HEK293 (cell line): ENCODE measurements at regions not wholly inside any gene's neighbourhood (a gene's known extent, or its start where the extent isn't known, plus 50 kb on each side); places are given as distances from the start of the nearest gene placed in this dataset.

Experiments used
- CTCF ChIA-PET: fragments of 350-600 bp; formaldehyde crosslinking; extraction: SDS; loops from one replicate; lab custom pipeline; 2021; ENCODE audit warnings: antibody characterized with exemption; lab: Yijun Ruan, JAX
- POLR2A ChIA-PET: fragments of 300-600 bp; formaldehyde crosslinking; extraction: SDS; loops from one replicate; lab custom pipeline; 2020; ENCODE audit warnings: antibody characterized with exemption, inconsistent platforms; lab: Yijun Ruan, JAX
- H3K27ac ChIP-seq: fragments of 200-500 bp; sonication (Bioruptor generic); 2 replicates; pipeline ENCODE4 v1.5.1; 2014; ENCODE audit warnings: low read depth, low read length, control low read depth, inconsistent platforms; ENCODE audit errors: extremely low read depth
- H3K36me3 ChIP-seq, 2 experiments: fragments of 200-500 bp in 1 of 2; sonication (Bioruptor generic) in 1 of 2; 1 replicate in 1 of 2; 2 replicates in 1 of 2; pipeline ENCODE4 v1.5.1; 2014 to 2017; ENCODE audit warnings: inconsistent platforms in 2 of 2, low read length in 2 of 2; ENCODE audit not compliant: control insufficient read depth in 2 of 2, insufficient read depth in 1 of 2
- H3K4me1 ChIP-seq: fragments of 200-500 bp; sonication (Bioruptor generic); 2 replicates; pipeline ENCODE4 v1.5.1; 2014; ENCODE audit warnings: mild to moderate bottlenecking, low read length, inconsistent platforms; ENCODE audit not compliant: control insufficient read depth, insufficient read depth
- H3K4me3 ChIP-seq: 2 replicates; pipeline ENCODE4 v1.5.1; 2011; ENCODE audit warnings: low read depth, mild to moderate bottlenecking, control low read depth, low read length, moderate library complexity
- H3K9me3 ChIP-seq: fragments of 200-500 bp; sonication (Bioruptor generic); 2 replicates; pipeline ENCODE4 v1.5.1; 2014; ENCODE audit warnings: low read depth, low read length, inconsistent platforms; ENCODE audit not compliant: control insufficient read depth, insufficient read depth
- SP3 ChIP-seq: fragments of 450-650 bp; formaldehyde crosslinking; IDR thresholded peaks from 2 replicates; pipeline ENCODE4 v1.5.1; 2016; ENCODE audit warnings: missing biosample characterization, missing genetic modification characterization
- ZNF155 ChIP-seq: fragments of 450-650 bp; formaldehyde crosslinking; IDR thresholded peaks from 2 replicates; pipeline ENCODE4 v1.5.1; 2016; ENCODE audit warnings: missing biosample characterization, missing genetic modification characterization
- ZNF274 ChIP-seq, 2 experiments: fragments of 200-500 bp in 1 of 2; fragments of 450-650 bp in 1 of 2; sonication (Bioruptor generic) in 1 of 2; formaldehyde crosslinking in 1 of 2; IDR thresholded peaks; 2 replicates each; pipeline versions ENCODE4 v1.5.1 to v1.6.1; 2014 to 2016; ENCODE audit warnings: borderline replicate concordance in 1 of 2, inconsistent platforms in 1 of 2, low read length in 1 of 2, missing biosample characterization in 1 of 2, missing genetic modification characterization in 1 of 2
- ZNF302 ChIP-seq: fragments of 450-650 bp; formaldehyde crosslinking; IDR thresholded peaks from 2 replicates; pipeline ENCODE4 v1.5.1; 2016; ENCODE audit warnings: missing biosample characterization, missing genetic modification characterization, low read depth
- ZNF311 ChIP-seq: fragments of 450-650 bp; formaldehyde crosslinking; IDR thresholded peaks from 2 replicates; pipeline ENCODE4 v1.5.1; 2017; ENCODE audit warnings: missing biosample characterization, missing genetic modification characterization, borderline replicate concordance
- ZNF350 ChIP-seq: fragments of 450-650 bp; formaldehyde crosslinking; IDR thresholded peaks from 2 replicates; pipeline ENCODE4 v1.5.0; 2017; ENCODE audit warnings: missing biosample characterization, mild to moderate bottlenecking, missing genetic modification characterization
- ZNF37A ChIP-seq: fragments of 450-650 bp; IDR thresholded peaks from 2 replicates; pipeline ENCODE4 v1.5.1; 2018; ENCODE audit warnings: missing biosample characterization, missing genetic modification characterization
- ZNF391 ChIP-seq: fragments of 450-650 bp; formaldehyde crosslinking; IDR thresholded peaks from 2 replicates; pipeline ENCODE4 v1.5.1; 2016; ENCODE audit warnings: low read depth, missing biosample characterization, missing genetic modification characterization, borderline replicate concordance
- ZNF510 ChIP-seq: fragments of 450-650 bp; formaldehyde crosslinking; IDR thresholded peaks from 2 replicates; pipeline ENCODE4 v1.5.1; 2018; ENCODE audit warnings: mild to moderate bottlenecking, missing genetic modification characterization, missing biosample characterization; ENCODE audit not compliant: insufficient replicate concordance
- ZNF670 ChIP-seq: fragments of 450-650 bp; formaldehyde crosslinking; IDR thresholded peaks from 2 replicates; pipeline ENCODE4 v1.5.1; 2016; ENCODE audit warnings: missing biosample characterization, missing genetic modification characterization, low read depth
- ZNF768 ChIP-seq: fragments of 450-650 bp; formaldehyde crosslinking; IDR thresholded peaks from 2 replicates; pipeline ENCODE4 v1.5.1; 2018; ENCODE audit warnings: missing biosample characterization, mild to moderate bottlenecking, missing genetic modification characterization
- TF ChIP-seq, protein P1 (sequence below): fragments of 450-650 bp; formaldehyde crosslinking; conservative IDR thresholded peaks from 2 replicates; pipeline ENCODE4 v1.5.1; 2016; ENCODE audit warnings: low read depth, missing biosample characterization, missing genetic modification characterization
- TF ChIP-seq, protein P2 (sequence below): fragments of 450-650 bp; formaldehyde crosslinking; IDR thresholded peaks from 2 replicates; pipeline ENCODE4 v1.5.1; 2016; ENCODE audit warnings: missing biosample characterization, missing genetic modification characterization
- TF ChIP-seq, protein P3 (sequence below): fragments of 450-650 bp; formaldehyde crosslinking; IDR thresholded peaks from 2 replicates; pipeline ENCODE4 v1.5.1; 2017; ENCODE audit warnings: missing biosample characterization, missing genetic modification characterization
- TF ChIP-seq, protein P4 (sequence below): fragments of 450-650 bp; formaldehyde crosslinking; IDR thresholded peaks from 2 replicates; pipeline ENCODE4 v1.5.1; 2016; ENCODE audit warnings: missing biosample characterization, missing genetic modification characterization

GRCh38 chrX:13468096-13468495, 101.3 kb upstream of the EGFL6 start (continued):
- TF ChIP-seq, protein P1, sequence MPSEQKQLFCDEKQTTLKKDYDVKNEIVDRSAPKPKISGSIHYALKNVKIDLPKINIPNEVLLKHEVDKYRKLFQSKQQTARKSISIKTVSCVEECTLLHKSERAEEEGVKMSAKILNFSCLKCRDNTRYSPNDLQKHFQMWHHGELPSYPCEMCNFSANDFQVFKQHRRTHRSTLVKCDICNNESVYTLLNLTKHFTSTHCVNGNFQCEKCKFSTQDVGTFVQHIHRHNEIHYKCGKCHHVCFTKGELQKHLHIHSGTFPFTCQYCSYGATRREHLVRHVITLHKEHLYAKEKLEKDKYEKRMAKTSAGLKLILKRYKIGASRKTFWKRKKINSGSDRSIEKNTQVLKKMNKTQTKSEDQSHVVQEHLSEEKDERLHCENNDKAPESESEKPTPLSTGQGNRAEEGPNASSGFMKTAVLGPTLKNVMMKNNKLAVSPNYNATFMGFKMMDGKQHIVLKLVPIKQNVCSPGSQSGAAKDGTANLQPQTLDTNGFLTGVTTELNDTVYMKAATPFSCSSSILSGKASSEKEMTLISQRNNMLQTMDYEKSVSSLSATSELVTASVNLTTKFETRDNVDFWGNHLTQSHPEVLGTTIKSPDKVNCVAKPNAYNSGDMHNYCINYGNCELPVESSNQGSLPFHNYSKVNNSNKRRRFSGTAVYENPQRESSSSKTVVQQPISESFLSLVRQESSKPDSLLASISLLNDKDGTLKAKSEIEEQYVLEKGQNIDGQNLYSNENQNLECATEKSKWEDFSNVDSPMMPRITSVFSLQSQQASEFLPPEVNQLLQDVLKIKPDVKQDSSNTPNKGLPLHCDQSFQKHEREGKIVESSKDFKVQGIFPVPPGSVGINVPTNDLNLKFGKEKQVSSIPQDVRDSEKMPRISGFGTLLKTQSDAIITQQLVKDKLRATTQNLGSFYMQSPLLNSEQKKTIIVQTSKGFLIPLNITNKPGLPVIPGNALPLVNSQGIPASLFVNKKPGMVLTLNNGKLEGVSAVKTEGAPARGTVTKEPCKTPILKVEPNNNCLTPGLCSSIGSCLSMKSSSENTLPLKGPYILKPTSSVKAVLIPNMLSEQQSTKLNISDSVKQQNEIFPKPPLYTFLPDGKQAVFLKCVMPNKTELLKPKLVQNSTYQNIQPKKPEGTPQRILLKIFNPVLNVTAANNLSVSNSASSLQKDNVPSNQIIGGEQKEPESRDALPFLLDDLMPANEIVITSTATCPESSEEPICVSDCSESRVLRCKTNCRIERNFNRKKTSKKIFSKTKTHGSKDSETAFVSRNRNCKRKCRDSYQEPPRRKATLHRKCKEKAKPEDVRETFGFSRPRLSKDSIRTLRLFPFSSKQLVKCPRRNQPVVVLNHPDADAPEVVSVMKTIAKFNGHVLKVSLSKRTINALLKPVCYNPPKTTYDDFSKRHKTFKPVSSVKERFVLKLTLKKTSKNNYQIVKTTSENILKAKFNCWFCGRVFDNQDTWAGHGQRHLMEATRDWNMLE (tag by site-specific recombination), result no peak

GRCh38 chrX:13467243-13467642, 102.2 kb upstream of the EGFL6 start:
- CTCF ChIA-PET, result interaction anchor here (0.5 to 1.9 kb wide), 4 partner anchors 15 to 518 kb away, joined by 3 to 13 read pairs (median 4); no protein-coding TSS in a partner anchor
- H3K9me3 ChIP-seq, result no peaks in the 10 kb centered on the region; the same call in 1 of the 2 replicates
- H3K4me3 ChIP-seq, result no peak overlapping the region
- POLR2A ChIA-PET, result interaction anchor here (0.5 kb wide), 1 partner anchor 452 kb away, joined by 6 read pairs; no protein-coding TSS in a partner anchor
- H3K4me1 ChIP-seq, result no peaks in the 10 kb centered on the region
- H3K27ac ChIP-seq, result no peak overlapping the region
- no peaks in the 10 kb centered on the region for H3K36me3 ChIP-seq
- TF ChIP-seq, protein P2, sequence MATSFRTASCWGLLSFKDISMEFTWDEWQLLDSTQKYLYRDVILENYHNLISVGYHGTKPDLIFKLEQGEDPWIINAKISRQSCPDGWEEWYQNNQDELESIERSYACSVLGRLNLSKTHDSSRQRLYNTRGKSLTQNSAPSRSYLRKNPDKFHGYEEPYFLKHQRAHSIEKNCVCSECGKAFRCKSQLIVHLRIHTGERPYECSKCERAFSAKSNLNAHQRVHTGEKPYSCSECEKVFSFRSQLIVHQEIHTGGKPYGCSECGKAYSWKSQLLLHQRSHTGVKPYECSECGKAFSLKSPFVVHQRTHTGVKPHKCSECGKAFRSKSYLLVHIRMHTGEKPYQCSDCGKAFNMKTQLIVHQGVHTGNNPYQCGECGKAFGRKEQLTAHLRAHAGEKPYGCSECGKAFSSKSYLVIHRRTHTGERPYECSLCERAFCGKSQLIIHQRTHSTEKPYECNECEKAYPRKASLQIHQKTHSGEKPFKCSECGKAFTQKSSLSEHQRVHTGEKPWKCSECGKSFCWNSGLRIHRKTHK (tag by site-specific recombination), result no peak
- no peak for TF ChIP-seq ZNF670
- TF ChIP-seq ZNF274 (IDR thresholded peaks at IDR 0.05; ENCODE audit: low read length), result no peak
- no peak for TF ChIP-seq ZNF274 (tag by site-specific recombination; IDR thresholded peaks at IDR 0.05; ENCODE audit: borderline replicate concordance)
- no peak for TF ChIP-seq ZNF768 (tag by site-specific recombination)
- no peak for TF ChIP-seq ZNF302 (tag by site-specific recombination)
- TF ChIP-seq ZNF391 (tag by site-specific recombination), result no peak
- TF ChIP-seq, protein P3, sequence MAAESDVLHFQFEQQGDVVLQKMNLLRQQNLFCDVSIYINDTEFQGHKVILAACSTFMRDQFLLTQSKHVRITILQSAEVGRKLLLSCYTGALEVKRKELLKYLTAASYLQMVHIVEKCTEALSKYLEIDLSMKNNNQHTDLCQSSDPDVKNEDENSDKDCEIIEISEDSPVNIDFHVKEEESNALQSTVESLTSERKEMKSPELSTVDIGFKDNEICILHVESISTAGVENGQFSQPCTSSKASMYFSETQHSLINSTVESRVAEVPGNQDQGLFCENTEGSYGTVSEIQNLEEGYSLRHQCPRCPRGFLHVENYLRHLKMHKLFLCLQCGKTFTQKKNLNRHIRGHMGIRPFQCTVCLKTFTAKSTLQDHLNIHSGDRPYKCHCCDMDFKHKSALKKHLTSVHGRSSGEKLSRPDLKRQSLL (tag by site-specific recombination), result no peak
- TF ChIP-seq ZNF350 (tag by site-specific recombination), result no peak
- no peak for TF ChIP-seq ZNF311 (tag by site-specific recombination)
- TF ChIP-seq ZNF155 (tag by site-specific recombination), result no peak
- TF ChIP-seq SP3 (tag by site-specific recombination), result no peak
- no peak for TF ChIP-seq ZNF37A (tag by site-specific recombination)
- TF ChIP-seq, protein P4, sequence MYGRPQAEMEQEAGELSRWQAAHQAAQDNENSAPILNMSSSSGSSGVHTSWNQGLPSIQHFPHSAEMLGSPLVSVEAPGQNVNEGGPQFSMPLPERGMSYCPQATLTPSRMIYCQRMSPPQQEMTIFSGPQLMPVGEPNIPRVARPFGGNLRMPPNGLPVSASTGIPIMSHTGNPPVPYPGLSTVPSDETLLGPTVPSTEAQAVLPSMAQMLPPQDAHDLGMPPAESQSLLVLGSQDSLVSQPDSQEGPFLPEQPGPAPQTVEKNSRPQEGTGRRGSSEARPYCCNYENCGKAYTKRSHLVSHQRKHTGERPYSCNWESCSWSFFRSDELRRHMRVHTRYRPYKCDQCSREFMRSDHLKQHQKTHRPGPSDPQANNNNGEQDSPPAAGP, result no peak
- no peak for TF ChIP-seq ZNF510 (tag by site-specific recombination)
